Putamen (tissue), 1 donor: ENCODE measurements at regions not wholly inside any gene's neighbourhood (a gene's known extent, or its start where the extent isn't known, plus 50 kb on each side); places are given as distances from the start of the nearest gene placed in this dataset.

Source experiments
- DNase-seq: peaks from one replicate; pipeline ENCODE4 v3.0.0-alpha.2; 2016; ENCODE audit warnings: low spot score

DNA sequence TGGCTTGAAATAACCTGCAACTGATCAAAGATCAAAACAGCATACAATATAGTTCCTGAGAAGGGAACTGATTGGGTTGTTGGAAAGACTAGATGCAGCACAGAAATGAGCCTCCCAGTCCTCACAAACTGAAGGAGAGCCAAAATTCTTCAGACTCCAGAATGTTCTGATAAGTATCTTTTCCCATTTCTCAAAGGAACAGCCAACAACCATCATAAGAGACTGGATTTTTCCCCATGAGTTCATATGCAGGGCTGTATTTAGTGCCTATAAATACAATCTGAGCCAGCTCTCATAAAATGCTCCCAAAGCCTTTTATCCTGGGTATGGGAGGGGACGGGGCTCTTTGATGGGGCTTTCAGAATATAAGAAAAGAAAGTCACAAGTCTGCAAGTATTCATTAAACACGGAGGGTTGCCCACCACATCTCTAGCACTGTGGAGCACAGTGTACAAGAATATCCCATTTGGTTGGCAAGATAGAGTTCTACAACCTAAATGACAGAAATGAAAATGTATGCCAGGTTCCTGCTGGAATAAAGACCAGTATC is 50.7 kb upstream of the LYVE1 start:
- no peak for DNase-seq

DNA sequence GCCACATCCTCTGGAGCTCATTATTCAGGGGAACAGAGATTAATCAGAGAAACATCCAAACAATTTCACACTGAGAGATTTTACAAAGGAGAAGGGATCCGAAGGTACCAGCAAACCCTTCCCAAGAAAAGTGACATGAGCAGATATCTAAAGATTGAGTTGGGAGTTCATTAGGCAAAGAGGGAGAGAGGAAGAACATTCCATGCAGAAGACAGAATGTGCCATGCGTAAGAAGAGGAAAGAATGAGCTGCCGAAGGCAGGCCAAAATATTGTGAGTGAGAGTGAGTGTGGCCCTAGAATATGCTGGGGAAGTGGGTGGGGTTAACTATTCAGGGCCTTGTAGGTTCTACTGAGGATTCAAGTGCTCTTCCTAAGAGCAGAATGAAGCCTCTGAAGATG is 50.0 kb upstream of the LYVE1 start:
- DNase-seq = no peak
